NCI-H2171 (cell line): ENCODE measurements at regions not wholly inside any gene's neighbourhood (a gene's known extent, or its start where the extent isn't known, plus 50 kb on each side); places are given as distances from the start of the nearest gene placed in this dataset.

Experiments used
- DNase-seq: peaks from one replicate; lab custom pipeline; 2025; lab: John Stamatoyannopoulos, UW

- no peak for DNase-seq
These were observed 137.4 kb upstream of the RBMS1 start for GRCh38 chr2:160630801-160631590.

- DNase-seq: no peak
These were observed 138.7 kb upstream of the RBMS1 start for GRCh38 chr2:160632084-160632975.

DNA sequence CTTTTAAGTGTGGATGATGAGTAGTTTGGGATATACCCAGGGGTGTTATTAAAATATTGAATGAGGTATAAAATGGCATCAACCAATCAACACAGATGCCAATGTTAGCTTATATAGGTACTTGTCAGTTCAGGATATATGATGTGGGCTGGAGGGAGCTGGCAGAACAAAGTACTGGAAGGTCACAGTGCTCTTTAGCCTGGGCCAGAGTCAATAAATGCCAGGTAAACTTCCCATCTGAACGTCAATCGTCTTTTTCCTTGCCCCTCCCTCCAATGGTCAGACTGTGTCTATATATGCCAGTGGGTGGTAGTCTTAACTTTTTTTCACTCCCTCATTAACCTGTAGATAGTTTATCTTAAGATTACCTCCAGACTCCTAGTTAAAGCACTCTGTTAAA is 140.8 kb upstream of the RBMS1 start:
- DNase-seq: no peak

- DNase-seq: no peak
These were observed 141.9 kb upstream of the RBMS1 start for GRCh38 chr2:160635488-160635887.

DNA sequence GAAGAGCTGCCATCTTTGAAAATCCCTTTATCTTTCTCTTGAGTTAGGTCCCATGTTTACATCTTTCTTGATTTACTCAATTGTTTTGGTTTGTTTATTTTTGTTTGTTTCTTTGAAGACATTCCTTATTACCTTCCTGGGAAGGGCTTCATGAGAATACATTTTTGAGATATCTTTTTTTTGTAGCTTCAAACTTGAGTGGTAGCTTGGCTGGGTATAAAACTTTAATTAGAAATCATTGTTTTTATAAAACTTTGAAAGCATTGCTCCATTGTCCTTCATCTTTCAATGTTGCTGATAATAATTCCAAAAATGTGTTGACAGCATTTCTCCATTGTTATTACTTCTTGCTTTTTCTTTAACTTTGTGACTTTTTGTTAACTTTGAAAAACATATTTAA is 145.9 kb upstream of the RBMS1 start:
- no peak for DNase-seq

- DNase-seq: no peak
These were observed 153.3 kb upstream of the RBMS1 start for GRCh38 chr2:160646684-160647444.

DNA sequence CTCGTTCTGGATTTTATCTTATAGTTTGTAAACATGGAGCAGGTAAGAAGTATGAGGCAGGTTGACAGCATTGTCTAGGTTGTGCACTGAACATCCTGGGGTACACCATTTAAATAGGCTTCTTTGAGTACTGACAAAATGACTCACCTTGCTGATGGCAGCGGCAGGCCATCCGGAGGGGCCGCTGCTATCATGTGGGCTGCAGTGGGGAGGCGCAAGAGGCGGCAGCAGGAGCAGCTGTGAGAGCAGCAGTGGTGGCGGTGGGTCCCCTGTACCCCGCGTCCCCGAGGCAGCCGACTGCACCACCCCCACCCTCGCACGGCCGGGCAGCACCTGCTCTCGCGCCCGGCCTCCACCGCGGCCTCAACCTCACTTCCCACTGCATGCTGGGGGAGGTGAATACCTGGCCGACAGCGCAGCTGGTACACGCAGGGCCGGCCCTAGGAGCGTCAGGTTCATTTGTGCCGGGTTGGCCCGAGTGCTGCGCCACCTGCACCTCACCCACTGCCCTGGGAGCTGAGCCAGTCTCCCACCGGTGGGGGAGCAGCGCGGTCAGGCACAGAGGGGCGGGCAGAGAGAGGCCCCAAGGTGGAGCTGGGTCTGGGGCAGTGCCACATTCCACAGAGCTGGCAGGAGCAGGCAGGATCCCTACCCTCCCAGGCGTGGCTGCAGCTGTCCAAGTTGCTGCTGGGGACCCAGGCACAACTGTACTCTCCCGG is 154.5 kb upstream of the RBMS1 start:
- DNase-seq: peak; percentile 59

GRCh38 chr2:160649698-160650097 is 156.1 kb upstream of the RBMS1 start:
- DNase-seq: no peak

GRCh38 chr2:160650196-160651118 is 156.8 kb upstream of the RBMS1 start:
- DNase-seq: no peak

- no peak for DNase-seq
These were observed 158.0 kb upstream of the RBMS1 start for GRCh38 chr2:160651416-160652200.

- DNase-seq: no peak
These were observed 158.6 kb upstream of the RBMS1 start for GRCh38 chr2:160652236-160652635.

DNA sequence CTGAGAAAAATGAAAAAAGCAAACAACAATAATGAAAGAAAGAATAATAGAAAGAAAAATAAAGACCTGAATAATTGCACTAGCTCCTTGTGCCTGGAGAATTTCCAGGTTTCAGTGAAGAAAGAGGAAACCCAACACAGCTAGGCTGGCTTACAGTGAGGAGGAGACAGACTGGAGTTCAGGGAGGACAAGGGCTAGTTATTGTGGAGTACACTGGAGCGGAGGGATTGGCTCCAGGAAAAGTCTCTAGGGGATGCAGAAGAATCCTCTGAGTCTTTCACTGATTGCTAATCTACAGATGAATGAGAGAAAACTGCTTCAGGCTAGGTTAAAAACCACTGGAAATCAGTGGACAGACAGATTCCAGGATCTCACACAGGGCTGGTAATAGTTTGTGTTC is 163.6 kb upstream of the RBMS1 start:
- no peak for DNase-seq

- no peak for DNase-seq
These were observed 165.2 kb upstream of the RBMS1 start for GRCh38 chr2:160658851-160659250.

- DNase-seq: no peak
These were observed 167.1 kb upstream of the RBMS1 start for GRCh38 chr2:160660741-160661140.

- DNase-seq: no peak
These were observed 171.1 kb upstream of the RBMS1 start for GRCh38 chr2:160664603-160665140.

DNA sequence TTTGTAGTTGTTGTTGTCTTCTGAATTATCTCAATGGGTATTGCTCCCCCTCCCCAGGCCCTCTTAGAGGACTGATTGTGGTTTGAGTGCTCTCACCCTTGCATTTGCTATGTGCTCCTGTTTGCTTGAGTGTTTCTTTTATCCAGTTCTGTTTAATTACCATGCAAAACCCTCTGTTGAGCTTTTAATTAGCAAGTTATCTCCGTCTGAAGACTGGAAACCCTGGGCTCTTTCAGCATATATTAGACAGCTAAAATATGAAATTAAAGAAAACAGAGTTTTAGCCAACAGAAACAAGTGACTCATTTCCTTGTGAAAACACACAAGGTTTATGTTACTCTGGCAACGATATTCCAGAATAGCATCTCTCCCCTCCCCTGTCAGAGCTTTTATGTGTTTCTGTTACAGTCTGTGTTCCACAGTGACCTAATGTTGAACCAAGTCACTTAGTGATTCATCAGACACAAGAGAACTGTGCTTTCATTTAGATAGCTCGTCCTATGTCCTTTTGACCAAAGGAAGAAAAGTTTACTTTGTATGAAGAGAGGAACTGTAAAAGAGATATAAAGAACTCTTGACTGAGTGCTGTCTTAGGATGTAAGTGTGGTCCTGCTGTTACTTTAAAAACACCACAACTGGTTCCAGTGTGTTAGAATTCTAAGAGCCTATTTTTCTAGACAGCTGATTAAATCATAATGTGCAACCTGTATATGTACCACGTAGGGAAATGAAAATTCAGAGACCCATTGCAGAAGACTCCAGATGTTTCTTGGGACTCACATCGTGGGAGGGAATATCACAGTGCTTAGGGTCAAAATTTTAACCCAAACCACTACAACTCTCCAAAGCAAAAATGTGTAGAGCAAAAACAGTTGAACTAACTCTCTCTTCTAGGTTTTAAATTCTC is 172.8 kb upstream of the RBMS1 start:
- DNase-seq: no peak

GRCh38 chr2:160667811-160668210 is 174.2 kb upstream of the RBMS1 start:
- no peak for DNase-seq

DNA sequence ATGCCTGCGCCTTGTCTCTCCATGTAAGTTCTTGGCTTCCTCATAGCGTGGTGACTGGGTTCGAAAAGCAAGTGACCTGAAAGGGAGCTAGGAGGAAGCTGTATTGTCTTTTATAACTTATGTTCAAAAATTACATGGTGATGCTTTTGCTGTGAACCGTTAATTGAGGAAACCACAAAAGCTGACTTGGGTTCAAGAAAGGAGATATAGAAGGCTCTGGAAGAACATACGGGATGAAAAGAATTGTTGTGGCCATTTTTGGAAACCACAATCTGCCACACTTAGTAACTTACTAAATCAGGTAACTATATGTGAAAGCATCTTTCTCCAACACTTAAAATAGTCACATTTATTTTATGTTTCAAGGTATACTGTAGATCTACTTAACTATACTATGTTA is 177.0 kb upstream of the RBMS1 start:
- no peak for DNase-seq

DNA sequence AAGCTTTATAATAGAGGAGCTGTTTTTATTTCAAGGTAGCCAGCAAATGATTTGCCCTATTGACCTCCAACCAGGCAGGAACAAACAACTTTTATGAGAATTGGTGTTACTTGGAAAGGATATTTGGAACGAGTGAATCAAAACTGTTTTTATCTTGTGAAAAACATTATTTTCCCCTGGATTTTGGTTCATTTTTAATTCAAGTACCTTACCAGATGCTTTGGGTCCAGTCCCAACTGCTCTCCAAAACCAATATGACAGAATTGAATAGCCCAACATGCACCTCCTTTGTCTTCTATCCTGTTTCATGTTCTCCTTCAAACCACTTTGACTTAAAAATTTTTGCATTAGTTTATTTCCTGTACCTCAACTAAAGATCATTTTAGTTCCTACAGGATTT is 178.6 kb upstream of the RBMS1 start:
- no peak for DNase-seq
